GM08714 (cell line): ENCODE measurements at regions not wholly inside any gene's neighbourhood (a gene's known extent, or its start where the extent isn't known, plus 50 kb on each side); places are given as distances from the start of the nearest gene placed in this dataset.
"Not testable (repeated sequence)": the region's sequence is repeated elsewhere in the genome, so short reads cannot be mapped to it uniquely, and the experiment has no call there.

ENCODE experiments used
- H3K4me3 ChIP-seq: fragments of 200-500 bp; sonication (Bioruptor generic); 2 replicates; pipeline ENCODE4 v1.5.1; 2014; ENCODE audit warnings: mild to moderate bottlenecking, low read length, inconsistent platforms
- ZNF274 ChIP-seq: IDR thresholded peaks from 2 replicates; pipeline ENCODE4 v1.6.1; 2012; ENCODE audit warnings: mild to moderate bottlenecking, low read depth, low read length

GRCh38 chr2:146716591-146716990 lies 1128.2 kb upstream of the ACVR2A start:
- TF ChIP-seq ZNF274, result no peak
- H3K4me3 ChIP-seq, result no peak overlapping the region

DNA sequence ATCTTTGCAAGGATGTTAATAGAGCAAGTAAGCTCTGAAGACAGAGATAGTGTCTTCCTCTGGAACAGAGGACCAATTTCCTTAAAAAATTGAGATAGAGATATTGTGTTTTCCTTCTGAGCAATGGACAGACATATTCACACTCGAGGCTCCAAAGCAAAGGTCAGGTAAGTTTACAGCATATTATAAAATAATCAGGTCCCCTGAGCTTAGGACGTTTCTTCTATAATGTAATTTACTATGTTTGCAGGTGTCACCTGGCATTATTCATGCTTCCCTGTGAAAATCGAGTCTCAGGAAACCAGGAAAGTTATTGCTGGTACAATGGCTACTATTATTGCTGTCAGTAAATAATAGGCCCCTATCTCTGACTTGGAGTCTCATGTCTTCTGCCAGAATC lies 1135.8 kb upstream of the ACVR2A start:
- no peak overlapping the region for H3K4me3 ChIP-seq
- no peak for TF ChIP-seq ZNF274

DNA sequence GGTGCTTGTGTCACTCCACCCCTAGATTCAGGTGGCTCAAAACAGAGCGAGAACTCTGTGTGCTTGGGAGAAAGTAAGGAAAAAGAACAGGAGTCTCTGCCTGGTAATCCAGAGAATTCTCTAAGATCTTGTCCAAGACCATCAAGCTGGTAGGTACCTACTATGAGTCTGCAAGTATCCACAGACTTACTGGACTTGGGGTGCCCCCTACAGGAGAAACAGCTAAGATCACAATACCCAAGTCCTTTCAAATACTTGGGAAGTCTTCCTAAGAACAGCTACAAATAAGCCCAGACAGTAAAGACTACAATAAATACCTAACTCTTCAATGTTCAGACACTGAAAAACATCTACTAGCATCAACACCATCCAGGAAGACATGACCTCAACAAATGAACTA lies 1143.6 kb upstream of the ACVR2A start:
- no peak overlapping the region for H3K4me3 ChIP-seq
- no peak for TF ChIP-seq ZNF274

- no peak overlapping the region for H3K4me3 ChIP-seq
- TF ChIP-seq ZNF274, result no peak
Measured at GRCh38 chr2:146697307-146697706, 1147.5 kb upstream of the ACVR2A start.

- H3K4me3 ChIP-seq, result not testable (repeated sequence)
Measured at GRCh38 chr2:146696787-146697186, 1148.0 kb upstream of the ACVR2A start.

GRCh38 chr2:146681991-146682390 lies 1162.8 kb upstream of the ACVR2A start:
- no peak overlapping the region for H3K4me3 ChIP-seq
- TF ChIP-seq ZNF274, result no peak

DNA sequence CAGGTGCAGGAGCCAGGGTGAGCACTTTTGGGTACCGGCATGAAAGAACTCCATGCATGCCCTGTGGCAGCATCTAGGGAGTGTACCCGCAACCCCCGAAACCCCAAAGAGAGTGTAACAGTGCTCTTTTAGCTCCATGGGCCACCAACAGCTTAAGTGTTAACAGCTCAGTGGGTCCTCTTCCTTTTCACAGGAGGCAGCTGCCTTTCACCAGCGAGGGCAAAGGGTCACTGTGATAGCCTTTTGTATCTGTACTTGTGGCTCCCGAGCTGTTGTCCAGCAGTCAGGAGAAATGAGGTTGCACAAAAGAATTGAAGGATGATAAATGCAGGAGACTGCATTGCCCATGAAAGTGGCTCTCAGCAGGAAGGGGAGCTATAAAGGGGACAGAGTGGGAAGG lies 1166.3 kb upstream of the ACVR2A start:
- no peak overlapping the region for H3K4me3 ChIP-seq
- no peak for TF ChIP-seq ZNF274

DNA sequence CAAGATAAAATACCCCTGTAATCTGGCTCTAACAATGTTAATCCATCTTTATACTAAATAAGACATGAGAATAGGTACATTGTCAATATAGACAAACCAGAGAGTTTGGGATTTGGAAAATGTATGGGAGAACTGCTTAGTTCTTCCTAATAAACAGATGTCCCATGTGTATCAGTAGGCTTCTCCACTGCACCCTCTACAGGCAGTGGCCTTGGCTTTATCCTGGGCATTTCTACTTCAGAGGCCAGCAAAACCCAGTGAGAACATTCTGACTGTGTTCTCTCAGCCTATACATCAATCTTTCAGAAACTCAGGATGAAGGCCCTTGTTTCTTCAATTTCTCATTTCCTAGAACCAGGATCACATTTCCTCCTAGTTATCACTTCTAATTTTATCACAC lies 1167.5 kb upstream of the ACVR2A start:
- no peak overlapping the region for H3K4me3 ChIP-seq
- TF ChIP-seq ZNF274, result no peak

DNA sequence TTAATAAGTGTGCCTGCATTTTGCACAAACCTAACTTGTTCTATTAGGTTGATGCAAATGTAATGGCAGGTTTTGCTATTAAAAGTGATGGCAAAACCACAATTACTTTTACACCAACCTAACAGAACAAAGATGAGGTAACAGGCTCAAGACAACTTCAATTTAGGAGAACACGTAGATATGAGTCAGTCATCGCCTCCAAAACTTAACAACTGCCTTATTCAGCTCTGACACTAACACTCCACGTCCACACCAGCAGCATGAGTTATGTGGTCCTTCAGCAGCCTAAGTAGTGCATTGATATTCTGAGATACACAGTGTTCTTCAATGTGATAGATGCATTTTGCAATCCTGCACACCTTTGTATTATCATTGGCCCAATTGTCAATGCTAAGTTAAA lies 1175.1 kb upstream of the ACVR2A start:
- no peak for TF ChIP-seq ZNF274
- no peak overlapping the region for H3K4me3 ChIP-seq

DNA sequence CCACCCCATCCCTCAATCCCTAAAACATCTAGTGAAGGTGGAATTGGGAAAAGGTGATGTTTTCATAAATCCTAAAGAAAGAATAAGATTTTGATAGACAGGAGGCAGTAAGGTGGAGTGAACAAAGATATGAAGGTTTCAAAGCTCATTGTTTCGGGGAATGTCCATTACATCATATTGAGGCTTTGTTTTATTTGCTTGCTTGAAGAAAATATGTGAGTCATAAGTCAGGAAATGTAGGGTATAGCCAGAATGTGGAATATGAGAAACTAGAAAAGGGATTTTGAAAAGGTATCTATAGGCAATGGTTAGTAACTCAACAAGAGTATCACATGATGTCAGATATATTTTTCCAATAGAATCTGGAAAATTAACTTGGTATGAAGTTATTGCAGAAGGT lies 1178.5 kb upstream of the ACVR2A start:
- no peak for TF ChIP-seq ZNF274
- no peak overlapping the region for H3K4me3 ChIP-seq

DNA sequence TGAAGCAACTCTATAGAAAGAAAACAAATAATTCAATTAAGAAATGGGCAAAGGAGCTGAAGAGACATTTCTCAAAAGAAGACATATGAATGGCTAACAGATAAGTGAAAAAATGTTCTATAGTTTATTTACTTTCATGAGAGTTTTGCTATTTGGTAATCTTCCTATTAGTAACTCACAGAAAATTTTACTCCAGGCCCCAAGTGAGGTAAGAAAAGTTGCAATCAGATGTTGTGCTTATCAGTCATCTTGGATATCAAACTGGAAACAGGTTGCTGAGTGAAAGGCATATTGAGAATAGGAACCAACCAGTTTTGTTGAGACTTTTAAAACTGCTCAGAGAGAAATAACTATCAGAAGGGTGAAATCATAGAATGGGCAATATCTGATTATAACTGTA lies 1179.0 kb upstream of the ACVR2A start:
- no peak for TF ChIP-seq ZNF274
- H3K4me3 ChIP-seq, result no peak overlapping the region

DNA sequence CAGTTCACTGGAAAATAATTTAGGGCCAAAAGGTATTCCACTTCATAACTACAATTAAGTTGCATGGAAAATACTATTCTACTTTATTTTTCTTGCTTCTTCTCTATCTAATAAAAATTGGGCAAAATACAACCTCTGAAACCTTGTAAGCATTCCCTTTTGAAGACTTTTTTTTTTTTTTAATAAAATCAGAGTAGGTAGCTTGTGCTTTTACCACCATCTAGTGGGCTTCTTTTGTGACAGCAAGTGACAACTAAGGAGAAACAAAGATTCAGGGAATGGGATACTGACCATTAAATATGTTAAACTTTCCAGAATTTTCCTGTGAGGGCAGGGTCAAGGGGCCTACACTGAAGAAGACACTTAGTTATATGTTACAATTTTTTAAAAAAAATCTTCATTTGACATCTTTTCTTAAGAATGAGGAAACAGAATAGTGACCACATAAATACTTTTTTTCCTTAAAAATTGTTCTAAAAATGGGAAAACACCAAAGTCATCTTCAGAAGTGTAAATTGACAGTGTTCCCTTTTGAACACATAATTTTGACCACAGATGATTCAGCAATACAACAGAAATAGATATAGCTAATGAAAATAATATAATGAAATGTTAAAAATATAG lies 1183.2 kb upstream of the ACVR2A start:
- H3K4me3 ChIP-seq, result no peak overlapping the region
- no peak for TF ChIP-seq ZNF274

DNA sequence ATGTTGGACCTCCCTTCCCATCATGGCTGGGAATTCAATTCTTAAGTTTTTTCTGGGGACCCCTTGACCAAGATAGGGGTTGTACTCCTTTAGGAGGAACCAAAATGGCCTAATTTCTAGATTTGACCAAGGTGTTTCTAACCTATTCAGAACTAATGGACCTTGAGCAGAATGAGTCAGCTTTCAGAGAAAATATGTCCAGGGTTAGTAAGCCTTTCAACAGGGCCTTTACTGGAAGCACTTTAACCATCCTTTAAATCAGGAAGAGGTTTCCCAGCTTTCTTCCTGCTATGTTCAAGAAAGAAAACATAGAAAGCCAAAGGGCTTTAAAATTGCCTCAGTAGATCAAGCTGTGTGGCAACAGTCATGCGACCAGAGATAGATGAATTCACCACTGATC lies 1184.9 kb upstream of the ACVR2A start:
- TF ChIP-seq ZNF274, result no peak
- H3K4me3 ChIP-seq, result no peak overlapping the region

DNA sequence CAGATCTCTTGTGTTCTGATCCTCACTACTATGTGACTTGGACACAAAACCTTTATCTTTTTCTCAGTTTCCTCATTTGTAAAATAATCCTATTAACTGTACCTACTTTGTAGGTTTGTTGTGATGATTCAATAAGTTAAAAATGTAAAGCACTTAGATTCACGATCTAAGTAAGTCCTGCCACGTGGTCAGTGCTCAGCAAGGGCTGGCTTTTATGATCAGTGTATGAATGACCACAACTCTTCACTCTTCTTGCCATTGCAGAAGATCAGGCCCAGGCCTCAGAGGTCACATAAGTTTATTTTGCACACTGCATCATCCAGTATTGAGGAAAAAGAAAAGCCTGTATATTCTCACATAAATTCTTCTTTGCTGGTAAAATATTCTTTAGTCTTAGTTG lies 1192.5 kb upstream of the ACVR2A start:
- no peak overlapping the region for H3K4me3 ChIP-seq
- no peak for TF ChIP-seq ZNF274

- TF ChIP-seq ZNF274, result no peak
- no peak overlapping the region for H3K4me3 ChIP-seq
Measured at GRCh38 chr2:146651361-146651760, 1193.5 kb upstream of the ACVR2A start.

GRCh38 chr2:146642066-146642465 lies 1202.8 kb upstream of the ACVR2A start:
- no peak for TF ChIP-seq ZNF274
- H3K4me3 ChIP-seq, result no peak overlapping the region
